ENCODE measurements at regions not wholly inside any gene's neighbourhood (a gene's known extent, or its start where the extent isn't known, plus 50 kb on each side); places are given as distances from the start of the nearest gene placed in this dataset.
"Not testable (repeated sequence)": the region's sequence is repeated elsewhere in the genome, so short reads cannot be mapped to it uniquely, and the experiment has no call there.

DNA sequence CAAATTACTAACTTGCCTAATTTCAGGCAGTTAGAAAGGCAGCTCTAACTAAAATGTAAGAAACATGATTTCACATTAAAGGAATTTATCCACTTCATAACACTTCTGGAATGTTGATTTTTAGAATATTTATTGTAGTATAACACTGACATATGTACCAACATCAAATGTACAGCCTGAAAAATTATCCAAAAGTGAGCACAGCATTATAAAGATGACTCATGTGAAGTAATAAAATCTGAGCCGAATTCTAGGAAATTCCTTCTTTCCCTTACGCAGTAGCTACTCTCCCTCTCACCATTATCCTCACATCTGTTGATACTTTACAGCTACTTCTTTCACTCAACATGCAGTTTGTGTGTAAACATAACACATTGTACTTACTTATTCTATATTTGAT lies 610.6 kb downstream of the ZWINT start:
- Mint-ChIP-seq H3K9me3 (peaks cover 5 to 8% of the 10 kb centered on the region in 2 donors), H3K27me3 (ENCODE audit: low read depth) (no peaks in the 10 kb centered on the region), H3K36me3 (ENCODE audit: insufficient read depth in 2 of 2) (peaks cover 0 to 3% of the 10 kb centered on the region in 2 donors), H3K4me1 (ENCODE audit: low read depth) (no peaks in the 10 kb centered on the region), H3K27ac (no peak overlapping the region), H3K4me3 (no peak overlapping the region)
- no peak for DNase-seq
- ATAC-seq (replicated peaks in 1 of 2), result no peak

DNA sequence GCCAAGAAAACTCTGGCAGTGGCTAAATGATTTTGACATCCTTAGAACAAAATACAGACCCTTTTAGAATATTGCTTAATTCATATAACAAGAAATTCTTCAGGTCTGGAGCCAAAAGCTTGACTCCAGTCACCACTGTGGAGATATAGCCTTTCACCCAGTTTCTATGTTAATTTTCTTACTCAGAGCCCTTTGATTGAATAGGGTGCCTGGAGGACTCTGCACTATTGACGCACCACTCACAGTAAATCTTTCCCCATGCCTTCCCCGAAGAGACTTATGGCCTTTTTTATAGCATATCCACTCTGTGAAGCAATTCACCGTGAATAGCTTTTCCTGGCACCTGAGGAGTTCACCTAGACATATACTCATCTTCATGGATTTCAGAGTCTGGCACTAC lies 613.8 kb downstream of the ZWINT start:
- no peak overlapping the region for H3K4me3 Mint-ChIP-seq
- no peak for ATAC-seq (replicated peaks in 1 of 2)
- peaks cover 6% of the 10 kb centered on the region in 2 donors for H3K9me3 Mint-ChIP-seq
- DNase-seq, result no peak
- H3K27me3 Mint-ChIP-seq (ENCODE audit: low read depth), result no peaks in the 10 kb centered on the region
- no peak overlapping the region for H3K27ac Mint-ChIP-seq
- no peaks in the 10 kb centered on the region for H3K36me3 Mint-ChIP-seq (ENCODE audit: insufficient read depth in 2 of 2)
- no peaks in the 10 kb centered on the region for H3K4me1 Mint-ChIP-seq (ENCODE audit: low read depth)

DNA sequence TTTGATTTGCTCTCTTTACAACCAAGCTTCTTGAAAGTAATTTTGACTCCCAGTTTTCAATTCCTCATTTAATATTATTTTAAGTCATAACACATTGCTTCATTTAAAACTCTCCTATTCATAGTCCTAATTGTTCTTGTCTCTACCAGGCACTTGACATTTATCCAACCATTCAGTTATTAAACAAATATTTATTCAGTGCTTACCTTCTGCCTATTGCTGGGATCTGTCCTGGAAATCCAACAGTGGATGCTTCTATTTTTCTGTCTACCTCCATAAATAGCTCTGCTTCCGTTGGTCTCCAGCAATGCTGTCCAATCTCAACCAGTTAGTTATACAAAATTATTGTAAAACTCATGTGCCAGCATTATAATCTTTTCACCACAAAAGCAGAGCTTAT lies 615.1 kb downstream of the ZWINT start:
- no peak overlapping the region for H3K27ac Mint-ChIP-seq
- DNase-seq (no peak), ATAC-seq (replicated peaks in 1 of 2) (no peak)
- peaks cover 8 to 9% of the 10 kb centered on the region in 2 donors for H3K9me3 Mint-ChIP-seq
- H3K4me1 Mint-ChIP-seq (ENCODE audit: low read depth), result no peaks in the 10 kb centered on the region
- no peak overlapping the region for H3K4me3 Mint-ChIP-seq
- no peaks in the 10 kb centered on the region for H3K27me3 Mint-ChIP-seq (ENCODE audit: low read depth)
- H3K36me3 Mint-ChIP-seq (ENCODE audit: insufficient read depth in 2 of 2), result no peaks in the 10 kb centered on the region

DNA sequence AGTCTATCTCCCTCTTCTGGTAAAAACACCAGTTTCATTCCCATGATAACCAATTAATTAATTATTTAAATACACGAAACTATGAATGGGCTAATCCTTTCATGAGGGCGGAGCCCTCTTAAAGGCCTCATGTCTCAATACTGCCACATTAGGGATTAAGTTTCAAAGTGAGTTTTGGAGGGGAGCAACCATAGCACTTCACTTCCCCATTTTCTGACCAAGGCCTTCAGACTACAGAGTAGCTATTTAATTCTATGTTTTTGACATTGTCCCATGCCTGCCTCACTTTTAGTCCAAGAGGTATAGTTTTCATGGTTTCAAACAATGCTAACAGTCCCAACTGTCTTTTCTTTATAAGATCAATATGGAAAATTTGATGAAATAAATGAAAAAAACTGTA lies 618.6 kb downstream of the ZWINT start:
- ATAC-seq (replicated peaks in 1 of 2) (no peak), DNase-seq (no peak)
- no peak overlapping the region for H3K4me3 Mint-ChIP-seq
- no peaks in the 10 kb centered on the region for H3K27me3 Mint-ChIP-seq (ENCODE audit: low read depth)
- H3K27ac Mint-ChIP-seq, result no peak overlapping the region
- no peaks in the 10 kb centered on the region for H3K4me1 Mint-ChIP-seq (ENCODE audit: low read depth)
- peaks cover 9 to 15% of the 10 kb centered on the region in 2 donors for H3K9me3 Mint-ChIP-seq
- peaks cover 0 to 2% of the 10 kb centered on the region in 2 donors for H3K36me3 Mint-ChIP-seq (ENCODE audit: insufficient read depth in 2 of 2)

DNA sequence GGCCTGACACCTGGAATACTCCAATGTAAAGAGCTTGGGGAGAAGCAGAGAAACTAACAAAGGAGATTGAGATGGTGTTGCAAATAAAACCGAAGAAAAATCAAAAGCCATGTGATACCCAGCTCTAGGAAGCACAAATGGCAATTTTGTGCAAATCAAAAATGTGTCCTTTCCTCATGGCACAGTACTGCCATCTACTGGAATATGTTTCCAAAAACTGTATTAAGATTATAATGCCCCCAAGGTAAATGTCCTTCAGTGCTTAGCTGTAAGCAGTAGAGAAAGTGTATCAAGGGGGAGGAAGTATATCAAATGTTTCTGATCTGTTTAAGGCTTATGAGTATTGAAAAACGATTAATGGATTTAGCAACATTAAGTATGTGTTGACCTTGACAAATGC lies 620.3 kb downstream of the ZWINT start:
- H3K4me3 Mint-ChIP-seq; ATAC-seq (replicated peaks in 1 of 2); DNase-seq; H3K4me1 Mint-ChIP-seq (ENCODE audit: low read depth); H3K36me3 Mint-ChIP-seq (ENCODE audit: insufficient read depth in 2 of 2); H3K27ac Mint-ChIP-seq; H3K27me3 Mint-ChIP-seq (ENCODE audit: low read depth): not testable (repeated sequence)
- H3K9me3 Mint-ChIP-seq, result peaks cover 9 to 14% of the 10 kb centered on the region in 2 donors

DNA sequence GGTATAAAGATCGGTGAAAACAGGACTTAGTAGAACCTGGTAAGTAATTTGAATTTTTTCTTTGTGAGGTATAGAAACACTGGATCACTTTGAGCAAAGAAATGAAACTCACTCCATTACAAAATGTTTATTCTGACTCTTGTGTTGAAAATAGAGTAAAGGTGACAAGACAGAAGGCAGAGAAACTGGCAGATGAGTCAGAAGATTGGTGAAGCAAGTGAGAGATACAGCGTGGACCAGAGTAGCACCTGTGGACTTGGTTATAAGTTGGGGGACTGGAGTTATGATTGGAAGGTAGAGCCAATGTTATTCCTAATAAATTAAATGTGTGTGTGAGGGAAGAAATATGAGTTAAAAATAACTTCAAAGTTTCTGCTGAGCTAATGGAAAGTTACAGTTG lies 620.9 kb downstream of the ZWINT start:
- H3K27ac Mint-ChIP-seq, result no peak overlapping the region
- no peaks in the 10 kb centered on the region for H3K4me1 Mint-ChIP-seq (ENCODE audit: low read depth)
- H3K9me3 Mint-ChIP-seq, result peaks cover 9 to 14% of the 10 kb centered on the region in 2 donors
- DNase-seq (no peak), ATAC-seq (replicated peaks in 1 of 2) (no peak)
- peaks cover 0 to 2% of the 10 kb centered on the region in 2 donors for H3K36me3 Mint-ChIP-seq (ENCODE audit: insufficient read depth in 2 of 2)
- H3K4me3 Mint-ChIP-seq, result no peak overlapping the region
- no peaks in the 10 kb centered on the region for H3K27me3 Mint-ChIP-seq (ENCODE audit: low read depth)

DNA sequence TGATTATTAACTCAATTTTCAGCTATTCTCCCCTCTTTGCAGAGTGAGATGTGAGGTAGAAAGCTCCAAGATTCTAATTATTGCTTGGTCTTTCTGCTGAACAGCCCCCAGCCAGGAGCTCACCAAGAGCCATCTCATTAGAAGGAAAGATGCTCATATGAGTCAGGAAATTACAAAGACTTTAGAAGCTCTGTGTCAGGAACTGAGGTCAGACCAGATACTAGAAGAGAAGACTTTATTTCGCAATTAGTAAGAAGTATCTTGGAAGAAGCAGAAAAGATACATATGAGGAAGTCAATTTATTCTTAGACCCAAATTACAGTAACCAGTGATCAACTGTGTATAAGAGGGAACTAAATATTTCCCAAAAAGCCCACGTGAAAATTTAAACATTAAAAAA lies 626.9 kb downstream of the ZWINT start:
- DNase-seq (no peak), ATAC-seq (replicated peaks in 1 of 2) (no peak)
- Mint-ChIP-seq H3K4me1 (ENCODE audit: low read depth) (no peaks in the 10 kb centered on the region), H3K27me3 (ENCODE audit: low read depth) (no peaks in the 10 kb centered on the region), H3K36me3 (ENCODE audit: insufficient read depth in 2 of 2) (peaks cover 0 to 4% of the 10 kb centered on the region in 2 donors), H3K27ac (no peak overlapping the region), H3K9me3 (peaks cover 2 to 8% of the 10 kb centered on the region in 2 donors), H3K4me3 (no peak overlapping the region)

DNA sequence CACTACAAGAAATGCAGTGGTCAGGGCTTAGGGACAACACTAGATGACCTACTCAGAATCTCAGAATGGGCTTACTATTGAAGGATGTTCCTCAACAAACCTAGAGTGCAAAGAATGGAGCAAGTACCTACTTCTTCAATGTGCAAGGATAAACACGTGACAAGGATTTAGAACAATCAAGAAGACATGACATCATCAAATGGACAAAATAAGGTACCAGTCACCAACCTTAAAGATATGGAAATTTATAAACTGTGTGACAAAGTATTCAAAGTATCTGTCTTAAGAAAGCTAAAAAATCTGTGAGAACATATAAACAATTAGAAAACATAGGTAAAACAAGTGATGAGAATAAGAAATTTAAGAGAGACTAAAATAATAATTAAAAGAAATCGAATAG lies 656.1 kb downstream of the ZWINT start:
- H3K27me3 Mint-ChIP-seq (ENCODE audit: low read depth), result no peaks in the 10 kb centered on the region
- ATAC-seq (replicated peaks in 1 of 2), result no peak
- H3K4me3 Mint-ChIP-seq, result no peak overlapping the region
- no peaks in the 10 kb centered on the region for H3K36me3 Mint-ChIP-seq (ENCODE audit: insufficient read depth in 2 of 2)
- no peaks in the 10 kb centered on the region for H3K4me1 Mint-ChIP-seq (ENCODE audit: low read depth)
- peaks cover 4 to 7% of the 10 kb centered on the region in 2 donors for H3K9me3 Mint-ChIP-seq
- no peak overlapping the region for H3K27ac Mint-ChIP-seq
- DNase-seq, result no peak

DNA sequence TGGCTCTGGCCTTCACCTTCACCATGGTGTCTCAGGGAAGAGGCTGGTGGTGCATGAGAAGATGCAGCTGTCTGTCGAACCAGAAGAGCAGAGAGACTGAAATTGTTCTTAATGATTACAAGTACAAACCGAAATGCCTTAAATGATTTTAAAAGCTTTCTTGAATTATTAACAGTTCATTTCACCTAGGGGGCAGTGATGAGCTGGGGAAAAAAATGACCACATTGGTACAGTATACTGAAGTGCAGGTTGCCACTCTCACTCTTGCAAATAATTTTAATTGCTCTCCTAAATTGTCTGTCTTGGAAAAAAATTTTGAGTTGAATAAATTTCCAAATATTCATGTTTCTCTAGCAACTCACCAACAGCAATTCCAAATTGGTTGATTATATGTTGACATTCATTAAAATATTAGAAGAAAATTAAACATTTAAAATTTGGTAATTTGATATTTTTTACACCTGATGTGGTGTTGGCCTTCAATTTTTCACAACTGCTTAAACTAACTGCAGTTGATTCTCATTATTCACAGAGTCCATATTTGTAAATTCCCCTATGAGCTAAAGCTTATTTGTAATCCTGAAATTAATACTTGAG lies 692.6 kb downstream of the ZWINT start:
- peaks cover 7 to 17% of the 10 kb centered on the region in 2 donors for H3K9me3 Mint-ChIP-seq
- DNase-seq (no peak), ATAC-seq (replicated peaks in 1 of 2) (no peak)
- no peak overlapping the region for H3K27ac Mint-ChIP-seq
- H3K27me3 Mint-ChIP-seq (ENCODE audit: low read depth), result no peaks in the 10 kb centered on the region
- H3K4me1 Mint-ChIP-seq (ENCODE audit: low read depth), result no peaks in the 10 kb centered on the region
- H3K36me3 Mint-ChIP-seq (ENCODE audit: insufficient read depth in 2 of 2), result peaks cover 0 to 2% of the 10 kb centered on the region in 2 donors
- no peak overlapping the region for H3K4me3 Mint-ChIP-seq

DNA sequence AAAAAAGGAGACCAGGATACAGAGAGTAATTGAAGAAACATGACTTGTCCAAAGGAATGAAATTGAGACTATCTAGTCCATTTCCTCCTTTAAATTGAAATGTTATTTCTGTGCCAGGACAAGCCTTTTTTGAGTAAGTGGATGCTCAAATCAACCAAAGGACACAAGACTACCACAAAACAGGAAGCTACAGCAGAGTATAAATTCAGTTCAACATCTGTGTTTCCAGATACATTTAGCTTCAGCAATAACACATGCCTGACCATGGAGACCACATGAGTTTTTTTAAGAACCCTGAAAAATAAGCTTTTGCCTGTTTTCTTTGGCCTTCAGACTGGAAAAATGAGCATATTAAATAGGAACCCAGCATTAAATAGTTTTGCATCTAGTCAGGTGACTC lies 707.5 kb downstream of the ZWINT start:
- Mint-ChIP-seq H3K36me3 (ENCODE audit: insufficient read depth in 2 of 2) (no peaks in the 10 kb centered on the region), H3K4me3 (no peak overlapping the region), H3K9me3 (peaks cover 2 to 8% of the 10 kb centered on the region in 2 donors), H3K27me3 (ENCODE audit: low read depth) (no peaks in the 10 kb centered on the region), H3K27ac (no peak overlapping the region), H3K4me1 (ENCODE audit: low read depth) (no peaks in the 10 kb centered on the region)
- DNase-seq, result no peak
- ATAC-seq (replicated peaks in 1 of 2), result no peak

DNA sequence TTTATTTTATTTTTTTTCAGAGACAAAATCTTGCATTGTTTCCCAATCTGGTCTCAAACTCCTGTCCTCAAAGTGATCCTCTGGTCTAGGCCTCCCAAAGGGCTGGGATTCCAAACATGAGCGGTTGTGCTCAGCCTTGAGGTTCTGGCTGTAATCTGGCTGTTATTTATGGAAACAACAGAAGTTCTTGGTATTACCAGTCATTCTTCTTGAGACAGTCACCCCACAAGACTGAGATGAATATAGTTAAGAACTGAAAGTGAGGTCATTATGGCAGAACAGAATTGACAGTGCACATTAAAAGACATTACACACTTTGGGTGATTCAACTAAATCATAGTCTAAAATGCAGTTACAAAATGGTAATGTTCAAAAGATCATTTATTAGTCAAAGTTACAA lies 719.5 kb downstream of the ZWINT start:
- H3K4me3 Mint-ChIP-seq, result no peak overlapping the region
- H3K36me3 Mint-ChIP-seq (ENCODE audit: insufficient read depth in 2 of 2), result no peaks in the 10 kb centered on the region
- H3K4me1 Mint-ChIP-seq (ENCODE audit: low read depth), result no peaks in the 10 kb centered on the region
- H3K27ac Mint-ChIP-seq, result no peak overlapping the region
- H3K27me3 Mint-ChIP-seq (ENCODE audit: low read depth), result no peaks in the 10 kb centered on the region
- DNase-seq (no peak), ATAC-seq (replicated peaks in 1 of 2) (no peak)
- peaks cover 2 to 5% of the 10 kb centered on the region in 2 donors for H3K9me3 Mint-ChIP-seq

DNA sequence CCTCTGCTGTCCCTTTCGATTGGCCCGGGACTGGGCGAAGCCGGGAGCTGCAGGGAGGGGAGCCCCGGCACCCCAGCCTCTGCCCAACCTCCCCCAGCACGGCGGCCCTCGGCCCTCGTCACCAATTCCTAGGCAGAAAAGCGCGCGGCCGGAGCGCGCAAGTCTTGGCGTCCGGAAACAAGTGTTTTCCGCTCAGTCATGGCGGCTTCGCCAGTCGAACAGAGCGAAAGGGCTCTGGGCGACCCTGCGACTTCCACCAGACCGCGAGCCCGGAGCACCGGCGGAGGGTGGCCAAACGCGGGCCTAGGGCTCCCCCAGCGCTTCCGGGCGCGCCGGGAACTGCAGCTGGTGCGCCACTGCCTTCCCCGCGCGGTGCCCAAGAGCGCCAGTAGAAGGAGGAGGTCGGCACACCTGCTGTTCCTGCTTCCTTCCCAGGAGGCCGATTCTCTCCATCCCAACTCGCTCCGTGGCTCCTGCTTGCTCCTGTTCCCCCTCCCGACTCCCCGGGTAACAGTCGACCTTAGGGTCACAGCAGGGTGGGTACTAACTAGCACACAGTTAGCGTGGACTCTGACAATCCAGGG lies 729.9 kb downstream of the ZWINT start:
- Mint-ChIP-seq H3K9me3 (peaks cover 0 to 3% of the 10 kb centered on the region in 2 donors), H3K4me3 (peak overlapping the region; percentile 45 to 62), H3K27ac (no peak overlapping the region), H3K27me3 (ENCODE audit: low read depth) (peaks cover 10% of the 10 kb centered on the region), H3K4me1 (ENCODE audit: low read depth) (no peaks in the 10 kb centered on the region), H3K36me3 (ENCODE audit: insufficient read depth in 2 of 2) (peaks cover 2 to 3% of the 10 kb centered on the region in 2 donors)
- DNase-seq, result peak; percentile 13 to 28
- ATAC-seq (replicated peaks in 1 of 2), result peak; percentile 49 to 81

DNA sequence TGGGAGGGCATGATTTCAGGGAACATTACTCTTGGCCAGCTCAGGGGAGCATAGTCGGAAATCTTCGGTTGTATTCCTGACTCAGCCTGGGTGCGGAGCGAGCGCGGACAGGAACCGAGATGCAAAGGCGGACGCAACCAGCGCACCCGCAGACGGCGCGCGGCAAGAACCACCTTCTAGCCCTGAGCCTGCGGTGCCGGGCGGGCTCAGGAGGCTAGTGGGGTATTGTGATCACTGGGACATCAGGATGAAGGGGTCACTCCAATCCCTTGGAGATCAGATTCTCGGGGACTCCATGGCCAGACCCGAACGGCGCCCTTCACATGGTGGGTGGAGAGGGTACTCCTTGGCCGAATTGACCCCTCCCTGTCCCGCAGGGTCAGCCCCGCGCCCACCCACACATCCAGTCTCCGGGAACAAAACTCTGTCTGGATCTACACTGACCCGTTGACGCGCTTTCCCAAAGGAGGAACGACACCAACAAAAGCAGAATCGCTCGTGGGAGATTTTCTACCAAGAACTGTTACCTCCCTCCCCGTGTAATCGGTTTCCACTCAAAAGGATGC lies 730.5 kb downstream of the ZWINT start:
- Mint-ChIP-seq H3K27ac (no peak overlapping the region), H3K27me3 (ENCODE audit: low read depth) (peaks cover 10% of the 10 kb centered on the region), H3K9me3 (peaks cover 1 to 3% of the 10 kb centered on the region in 2 donors), H3K4me1 (ENCODE audit: low read depth) (no peaks in the 10 kb centered on the region), H3K36me3 (ENCODE audit: insufficient read depth in 2 of 2) (peaks cover 2 to 3% of the 10 kb centered on the region in 2 donors), H3K4me3 (peak overlapping the region in 1 of 2 donors; percentile 27)
- ATAC-seq (replicated peaks in 1 of 2), result no peak
- no peak for DNase-seq

Measured in activated T-cell treated with anti-CD3 and anti-CD28 coated beads, Interleukin-2, amount 50 U/mL, for 72 hours (primary cell).